ENCODE measurements at regions not wholly inside any gene's neighbourhood (a gene's known extent, or its start where the extent isn't known, plus 50 kb on each side); places are given as distances from the start of the nearest gene placed in this dataset.

DNA sequence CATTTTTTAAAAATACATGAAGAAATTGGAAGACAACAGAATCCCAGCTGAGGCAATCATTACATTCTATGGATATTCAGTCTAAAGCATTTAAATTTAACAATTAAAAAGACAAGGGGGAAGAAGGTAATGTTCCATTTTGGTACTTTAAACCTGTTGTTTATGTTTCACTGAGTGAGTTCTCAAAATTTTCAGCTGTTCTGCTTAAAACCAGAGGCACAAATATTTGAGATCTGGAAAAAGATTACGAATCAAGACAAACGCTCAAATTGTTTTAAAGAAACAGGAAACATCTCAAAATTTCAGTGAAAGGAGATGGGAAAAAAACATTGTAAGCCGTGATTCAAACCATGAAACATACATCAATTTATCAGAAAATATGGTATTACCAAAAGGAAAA, 656.2 kb upstream of the CHAC2 start:
- no peak for TF ChIP-seq CTCF (IDR thresholded peaks at IDR 0.05)
- no peak for ATAC-seq (ENCODE audit: low FRiP score)
- DNase-seq (ENCODE audit: low spot score): no peak

DNA sequence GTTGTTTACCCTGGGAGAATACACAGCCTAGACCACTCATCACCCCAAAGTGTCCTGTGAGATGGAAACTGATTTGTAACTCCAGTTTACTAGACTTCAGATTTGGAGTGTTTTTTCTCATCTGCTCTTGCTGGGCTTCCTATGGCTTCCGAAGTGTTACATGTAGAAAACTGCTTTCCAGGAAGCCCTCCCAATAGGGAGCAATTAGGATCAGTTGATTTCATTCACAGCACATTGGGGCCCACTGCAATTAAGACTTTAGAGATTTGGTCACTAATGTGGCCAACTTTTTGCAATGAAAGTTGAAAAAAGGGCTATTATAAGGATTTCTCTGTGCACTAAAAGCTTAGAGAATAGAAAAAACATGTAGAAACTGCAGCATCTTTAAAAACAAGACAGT, 656.6 kb upstream of the CHAC2 start:
- TF ChIP-seq CTCF (IDR thresholded peaks at IDR 0.05): no peak
- DNase-seq (ENCODE audit: low spot score): no peak
- ATAC-seq (ENCODE audit: low FRiP score): no peak

- no peak for DNase-seq (ENCODE audit: low spot score)
- no peak for ATAC-seq (ENCODE audit: low FRiP score)
- no peak for TF ChIP-seq CTCF (IDR thresholded peaks at IDR 0.05)
Measured at GRCh38 chr2:53108246-53108645, 659.4 kb upstream of the CHAC2 start.

GRCh38 chr2:53104263-53104662, 663.3 kb upstream of the CHAC2 start:
- ATAC-seq (ENCODE audit: low FRiP score): no peak
- DNase-seq (ENCODE audit: low spot score): no peak
- TF ChIP-seq CTCF (IDR thresholded peaks at IDR 0.05): no peak

DNA sequence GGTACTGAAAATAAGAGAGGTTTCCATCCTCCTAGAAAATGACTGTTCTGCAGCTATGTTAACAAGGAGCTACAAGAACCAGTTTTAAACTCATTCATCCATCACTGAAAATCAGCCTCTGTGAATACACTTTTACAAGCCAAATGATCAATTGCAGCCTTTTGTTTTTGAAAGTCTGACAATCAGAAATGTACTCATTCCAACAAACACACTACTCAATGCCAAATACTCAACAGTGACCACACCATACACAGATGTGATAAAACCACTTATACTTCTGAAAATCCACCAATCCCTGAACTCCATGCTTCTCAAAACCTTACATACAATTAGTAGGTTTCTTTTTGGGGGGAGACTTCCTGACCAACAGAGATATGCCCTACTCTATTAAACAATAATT, 663.9 kb upstream of the CHAC2 start:
- ATAC-seq (ENCODE audit: low FRiP score) (no peak), DNase-seq (ENCODE audit: low spot score) (no peak)
- TF ChIP-seq CTCF (IDR thresholded peaks at IDR 0.05): no peak

- ATAC-seq (ENCODE audit: low FRiP score) (no peak), DNase-seq (ENCODE audit: low spot score) (no peak)
- TF ChIP-seq CTCF (IDR thresholded peaks at IDR 0.05): no peak
Measured at GRCh38 chr2:53098696-53099078, 668.9 kb upstream of the CHAC2 start.

- DNase-seq (ENCODE audit: low spot score): no peak
- no peak for TF ChIP-seq CTCF (IDR thresholded peaks at IDR 0.05)
- ATAC-seq (ENCODE audit: low FRiP score): no peak
Measured at GRCh38 chr2:53096351-53096750, 671.3 kb upstream of the CHAC2 start.

Measured in omental fat pad (tissue), 3 donors.